ENCODE measurements at regions not wholly inside any gene's neighbourhood (a gene's known extent, or its start where the extent isn't known, plus 50 kb on each side); places are given as distances from the start of the nearest gene placed in this dataset.

- no peak for TF ChIP-seq CTCF (IDR thresholded peaks at IDR 0.05; ENCODE audit: extremely low read depth, low read depth, low read length)
- DNase-seq (ENCODE audit: insufficient read length, low spot score, missing footprints): peak; percentile 80
- Histone ChIP-seq H3K27me3 (ENCODE audit: insufficient read depth, low read length) (no peaks in the 10 kb centered on the region), H2AFZ (ENCODE audit: low read length) (peak overlapping the region; percentile 92), H3K4me2 (ENCODE audit: insufficient read depth, low read length) (peak overlapping the region; percentile 97), H3K4me3 (ENCODE audit: insufficient read depth, low read length) (peak overlapping the region; percentile 81), H3K27ac (ENCODE audit: low read depth, low read length) (peak overlapping the region; percentile 65), H3K36me3 (ENCODE audit: insufficient read depth, low read length) (no peaks in the 10 kb centered on the region), H4K20me1 (ENCODE audit: insufficient read depth, low read length) (no peaks in the 10 kb centered on the region), H3K4me1 (ENCODE audit: insufficient read depth, low read length) (no peaks in the 10 kb centered on the region), H3K9me3 (ENCODE audit: low read depth, low read length) (no peaks in the 10 kb centered on the region), H3K79me2 (ENCODE audit: insufficient read depth, low read length) (peaks cover 19% of the 10 kb centered on the region)
Observed at GRCh38 chr4:182143086-182143821, 99.9 kb upstream of the TENM3 start.

- no peaks in the 10 kb centered on the region for H3K4me1 ChIP-seq (ENCODE audit: insufficient read depth, low read length)
- H3K27ac ChIP-seq (ENCODE audit: low read depth, low read length): peak overlapping the region; percentile 65
- peak overlapping the region; percentile 87 for H2AFZ ChIP-seq (ENCODE audit: low read length)
Observed at GRCh38 chr4:182143822-182144625, 99.2 kb upstream of the TENM3 start.

GRCh38 chr4:182144626-182145333, 98.4 kb upstream of the TENM3 start:
- no peaks in the 10 kb centered on the region for H3K27me3 ChIP-seq (ENCODE audit: insufficient read depth, low read length)
- no peaks in the 10 kb centered on the region for H3K36me3 ChIP-seq (ENCODE audit: insufficient read depth, low read length)
- peak overlapping the region; percentile 87 for H2AFZ ChIP-seq (ENCODE audit: low read length)
- TF ChIP-seq CTCF (IDR thresholded peaks at IDR 0.05; ENCODE audit: extremely low read depth, low read depth, low read length): no peak
- H3K4me3 ChIP-seq (ENCODE audit: insufficient read depth, low read length): peak overlapping the region; percentile 81
- no peaks in the 10 kb centered on the region for H3K9me3 ChIP-seq (ENCODE audit: low read depth, low read length)
- peak; percentile 23 for DNase-seq (ENCODE audit: insufficient read length, low spot score, missing footprints)
- H3K4me2 ChIP-seq (ENCODE audit: insufficient read depth, low read length): peak overlapping the region; percentile 89
- H3K79me2 ChIP-seq (ENCODE audit: insufficient read depth, low read length): peaks cover 19% of the 10 kb centered on the region
- peak overlapping the region; percentile 31 for H3K27ac ChIP-seq (ENCODE audit: low read depth, low read length)
- no peaks in the 10 kb centered on the region for H4K20me1 ChIP-seq (ENCODE audit: insufficient read depth, low read length)
- H3K4me1 ChIP-seq (ENCODE audit: insufficient read depth, low read length): no peaks in the 10 kb centered on the region

More at GRCh38 chr4:182143822-182144625, 99.2 kb upstream of the TENM3 start:
- TF ChIP-seq CTCF (IDR thresholded peaks at IDR 0.05; ENCODE audit: extremely low read depth, low read depth, low read length): no peak
- peak; percentile 95 for DNase-seq (ENCODE audit: insufficient read length, low spot score, missing footprints)
- Histone ChIP-seq H3K4me2 (ENCODE audit: insufficient read depth, low read length) (peak overlapping the region; percentile 97), H3K36me3 (ENCODE audit: insufficient read depth, low read length) (no peaks in the 10 kb centered on the region), H3K79me2 (ENCODE audit: insufficient read depth, low read length) (peaks cover 19% of the 10 kb centered on the region), H4K20me1 (ENCODE audit: insufficient read depth, low read length) (no peaks in the 10 kb centered on the region), H3K27me3 (ENCODE audit: insufficient read depth, low read length) (no peaks in the 10 kb centered on the region), H3K4me3 (ENCODE audit: insufficient read depth, low read length) (peak overlapping the region; percentile 81), H3K9me3 (ENCODE audit: low read depth, low read length) (no peaks in the 10 kb centered on the region)
